BE2C (cell line): ENCODE measurements at regions not wholly inside any gene's neighbourhood (a gene's known extent, or its start where the extent isn't known, plus 50 kb on each side); places are given as distances from the start of the nearest gene placed in this dataset.

ENCODE experiments used
- DNase-seq: peaks from one replicate; pipeline ENCODE4 v3.0.0-alpha.2; 2020
- H3K27me3 ChIP-seq: fragments of 250-450 bp; sonication (Bioruptor Pico); 2 replicates; pipeline ENCODE4 v1.5.1; 2020; ENCODE audit warnings: mild to moderate bottlenecking
- H3K36me3 ChIP-seq: fragments of 250-450 bp; sonication (Bioruptor Pico); 2 replicates; pipeline ENCODE4 v1.5.1; 2020; ENCODE audit warnings: mild to moderate bottlenecking
- H3K4me1 ChIP-seq: fragments of 250-450 bp; sonication (Bioruptor Pico); 2 replicates; pipeline ENCODE4 v1.5.1; 2020
- H3K4me3 ChIP-seq: 2 replicates; pipeline ENCODE4 v1.5.1; 2011; ENCODE audit warnings: low read depth, low read length
- H3K9me3 ChIP-seq: fragments of 250-450 bp; sonication (Bioruptor Pico); 2 replicates; pipeline ENCODE4 v1.5.1; 2020
- TF ChIP-seq, protein P1 (sequence below): IDR thresholded peaks from 2 replicates; pipeline ENCODE4 v1.5.1; 2012; ENCODE audit warnings: mild to moderate bottlenecking, low read depth, low read length

DNA sequence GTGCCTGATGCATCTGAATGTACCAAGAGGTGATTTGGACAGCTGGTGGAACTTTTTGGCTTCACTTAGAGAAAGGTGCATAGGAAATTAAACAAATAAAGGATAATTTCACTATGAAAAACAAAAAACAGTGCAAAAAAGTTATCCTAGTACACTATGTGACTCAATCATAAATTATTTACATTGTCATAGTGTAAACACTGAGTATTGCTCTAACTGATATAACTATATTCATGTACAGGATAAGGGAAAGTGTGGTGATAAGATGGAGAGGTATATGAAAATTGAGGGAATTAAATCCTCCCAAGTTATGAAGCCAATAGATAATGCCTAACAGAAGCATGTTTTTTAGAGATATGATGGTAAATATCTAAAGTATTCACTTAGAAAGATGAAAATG, 50.2 kb upstream of the CPNE4 start:
- no peaks in the 10 kb centered on the region for H3K36me3 ChIP-seq
- no peak overlapping the region for H3K4me3 ChIP-seq
- H3K27me3 ChIP-seq: peaks cover 7% of the 10 kb centered on the region; the same call in 1 of the 2 replicates
- H3K9me3 ChIP-seq: no peaks in the 10 kb centered on the region
- DNase-seq: no peak
- no peaks in the 10 kb centered on the region for H3K4me1 ChIP-seq
- TF ChIP-seq, protein P1, sequence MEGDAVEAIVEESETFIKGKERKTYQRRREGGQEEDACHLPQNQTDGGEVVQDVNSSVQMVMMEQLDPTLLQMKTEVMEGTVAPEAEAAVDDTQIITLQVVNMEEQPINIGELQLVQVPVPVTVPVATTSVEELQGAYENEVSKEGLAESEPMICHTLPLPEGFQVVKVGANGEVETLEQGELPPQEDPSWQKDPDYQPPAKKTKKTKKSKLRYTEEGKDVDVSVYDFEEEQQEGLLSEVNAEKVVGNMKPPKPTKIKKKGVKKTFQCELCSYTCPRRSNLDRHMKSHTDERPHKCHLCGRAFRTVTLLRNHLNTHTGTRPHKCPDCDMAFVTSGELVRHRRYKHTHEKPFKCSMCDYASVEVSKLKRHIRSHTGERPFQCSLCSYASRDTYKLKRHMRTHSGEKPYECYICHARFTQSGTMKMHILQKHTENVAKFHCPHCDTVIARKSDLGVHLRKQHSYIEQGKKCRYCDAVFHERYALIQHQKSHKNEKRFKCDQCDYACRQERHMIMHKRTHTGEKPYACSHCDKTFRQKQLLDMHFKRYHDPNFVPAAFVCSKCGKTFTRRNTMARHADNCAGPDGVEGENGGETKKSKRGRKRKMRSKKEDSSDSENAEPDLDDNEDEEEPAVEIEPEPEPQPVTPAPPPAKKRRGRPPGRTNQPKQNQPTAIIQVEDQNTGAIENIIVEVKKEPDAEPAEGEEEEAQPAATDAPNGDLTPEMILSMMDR: no peak

DNA sequence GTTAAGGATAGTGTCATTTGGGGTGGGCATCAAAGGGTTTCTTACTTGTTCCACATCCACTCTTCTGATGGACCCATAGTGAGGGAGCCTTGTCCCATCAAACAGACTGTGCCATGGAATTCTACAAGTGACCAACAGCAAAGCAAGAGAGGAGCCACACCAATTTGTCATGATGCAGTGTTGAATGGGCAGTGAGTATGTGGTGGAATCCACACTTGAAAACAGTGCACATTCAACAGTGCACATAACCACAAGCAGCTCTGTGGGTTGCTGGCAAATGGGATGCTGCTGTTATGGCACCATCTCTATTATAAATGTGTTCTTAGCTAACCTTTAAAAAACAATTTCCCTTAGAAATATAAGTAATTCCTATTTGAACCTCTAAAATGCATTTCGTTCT, 52.5 kb upstream of the CPNE4 start:
- DNase-seq: no peak

DNA sequence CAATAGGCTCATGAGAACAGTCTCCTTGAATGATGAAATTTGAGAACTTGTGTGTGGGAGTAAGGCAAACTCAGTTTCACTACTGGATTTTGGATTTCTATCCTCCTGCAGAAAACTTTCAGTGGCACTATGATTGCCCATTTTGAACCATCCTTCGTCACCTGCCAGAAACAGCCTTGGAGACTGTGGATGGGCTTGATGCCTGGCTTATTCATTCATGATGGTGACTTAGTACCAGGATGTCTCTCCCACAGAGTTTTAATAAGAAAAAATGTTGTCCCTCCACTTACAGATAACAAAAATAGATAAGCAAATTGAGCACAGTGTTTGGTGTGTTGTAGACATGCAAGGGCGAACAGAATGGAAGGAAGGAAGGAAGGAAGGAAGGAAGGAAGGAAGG, 53.5 kb upstream of the CPNE4 start:
- Histone ChIP-seq H3K4me3 (no peak overlapping the region), H3K9me3 (no peaks in the 10 kb centered on the region), H3K27me3 (peaks cover 7% of the 10 kb centered on the region; the same call in 1 of the 2 replicates), H3K4me1 (no peaks in the 10 kb centered on the region; the same call in 1 of the 2 replicates), H3K36me3 (no peaks in the 10 kb centered on the region)
- TF ChIP-seq, protein P1: no peak
- DNase-seq: no peak

More for the DNA sequence above, 52.5 kb upstream of the CPNE4 start:
- Histone ChIP-seq H3K27me3 (peaks cover 7% of the 10 kb centered on the region; the same call in 1 of the 2 replicates), H3K4me3 (no peak overlapping the region), H3K9me3 (no peaks in the 10 kb centered on the region), H3K36me3 (no peaks in the 10 kb centered on the region), H3K4me1 (no peaks in the 10 kb centered on the region; the same call in 1 of the 2 replicates)
- TF ChIP-seq, protein P1: no peak

DNA sequence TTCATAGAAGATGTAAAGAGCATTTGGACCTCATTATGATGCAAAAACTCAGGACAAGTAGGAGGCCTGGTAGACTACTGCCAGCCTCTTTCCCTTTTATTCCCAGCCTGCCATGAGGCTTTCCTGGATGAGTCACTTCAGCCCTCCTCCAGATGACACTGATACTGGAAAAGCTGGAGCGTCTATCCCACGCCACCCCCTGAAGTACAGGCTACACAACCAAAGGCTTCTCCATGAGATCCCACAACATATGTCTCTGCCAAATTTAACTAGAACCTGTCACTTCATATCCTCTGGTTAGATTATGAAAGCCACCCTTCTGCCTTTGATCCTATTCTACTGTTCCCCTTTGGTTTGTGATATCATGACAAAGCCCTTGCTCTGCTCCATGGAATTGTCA, 56.1 kb upstream of the CPNE4 start:
- H3K4me1 ChIP-seq: no peaks in the 10 kb centered on the region; the same call in 1 of the 2 replicates
- TF ChIP-seq, protein P1: no peak
- peaks cover 7% of the 10 kb centered on the region; the same call in 1 of the 2 replicates for H3K27me3 ChIP-seq
- DNase-seq: peak; percentile 15
- H3K36me3 ChIP-seq: no peaks in the 10 kb centered on the region
- H3K4me3 ChIP-seq: no peak overlapping the region
- no peaks in the 10 kb centered on the region for H3K9me3 ChIP-seq

DNA sequence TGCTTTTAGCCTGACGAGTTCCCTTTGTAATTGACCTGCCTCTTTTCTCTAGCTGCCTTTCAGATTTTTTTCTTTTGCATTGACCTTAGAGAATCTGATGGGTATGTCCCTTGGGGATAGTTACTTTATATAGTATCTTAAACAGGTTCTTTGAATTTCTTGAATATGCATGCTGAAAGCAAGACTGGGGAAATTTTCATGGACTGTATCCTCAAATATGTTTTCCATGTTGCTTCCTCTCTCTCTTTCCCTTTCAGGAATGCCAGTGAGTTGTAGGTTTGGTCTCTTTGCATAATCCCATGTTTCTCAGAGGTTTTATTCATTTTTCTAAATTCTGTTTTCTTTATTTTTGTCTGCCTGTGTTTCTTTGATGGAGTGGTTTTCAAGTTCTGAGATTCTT, 81.8 kb upstream of the CPNE4 start:
- TF ChIP-seq, protein P1: no peak
- H3K36me3 ChIP-seq: no peaks in the 10 kb centered on the region
- H3K9me3 ChIP-seq: no peaks in the 10 kb centered on the region
- no peak overlapping the region for H3K4me3 ChIP-seq
- no peaks in the 10 kb centered on the region for H3K4me1 ChIP-seq
- DNase-seq: no peak
- no peaks in the 10 kb centered on the region; the same call in 1 of the 2 replicates for H3K27me3 ChIP-seq

DNA sequence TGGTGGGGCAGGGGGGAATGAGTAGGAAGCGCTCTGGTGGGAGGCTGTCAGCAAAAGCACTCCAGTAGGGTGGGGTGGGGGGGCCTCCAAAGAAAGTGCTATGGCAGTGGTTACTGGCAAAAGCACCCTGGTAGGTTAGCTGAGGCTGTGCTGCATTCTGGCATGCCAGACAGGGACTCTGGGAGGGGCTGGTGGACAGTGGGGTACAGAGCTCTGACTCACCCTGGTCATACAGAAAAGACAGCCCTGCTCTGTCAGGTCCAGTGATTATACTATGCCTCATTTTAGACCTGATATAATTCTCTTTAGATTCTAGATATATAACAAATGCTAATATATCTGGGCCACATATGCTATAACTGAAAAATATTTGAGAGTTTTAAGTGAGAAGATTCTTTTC, 82.8 kb upstream of the CPNE4 start:
- no peak for DNase-seq
- Histone ChIP-seq H3K9me3 (no peaks in the 10 kb centered on the region), H3K27me3 (no peaks in the 10 kb centered on the region; the same call in 1 of the 2 replicates), H3K4me3 (no peak overlapping the region), H3K4me1 (no peaks in the 10 kb centered on the region), H3K36me3 (no peaks in the 10 kb centered on the region)
- TF ChIP-seq, protein P1: no peak
